Karpas-422 (cell line): ENCODE measurements at regions not wholly inside any gene's neighbourhood (a gene's known extent, or its start where the extent isn't known, plus 50 kb on each side); places are given as distances from the start of the nearest gene placed in this dataset.

ENCODE experiments used
- DNase-seq: peaks from one replicate; pipeline ENCODE4 v3.0.0-alpha.2; 2015
- H2AFZ ChIP-seq: fragments of 200-600 bp; sonication (generic); 2 replicates; pipeline ENCODE4 v1.6.1; 2014; ENCODE audit warnings: antibody characterized with exemption, low read length, mixed read lengths
- H3K27ac ChIP-seq: fragments of 200-600 bp; sonication (generic); 2 replicates; pipeline ENCODE4 v1.5.1; 2014; ENCODE audit warnings: mild to moderate bottlenecking, low read length, moderate library complexity
- H3K27me3 ChIP-seq: fragments of 200-600 bp; sonication (generic); 2 replicates; pipeline ENCODE4 v1.6.1; 2014; ENCODE audit warnings: low read length, mixed read lengths
- H3K36me3 ChIP-seq: fragments of 200-600 bp; sonication (generic); 2 replicates; pipeline ENCODE4 v1.6.1; 2014; ENCODE audit warnings: low read length, mixed read lengths; ENCODE audit not compliant: insufficient read depth
- H3K4me1 ChIP-seq: fragments of 200-600 bp; sonication (generic); 2 replicates; pipeline ENCODE4 v1.6.1; 2014; ENCODE audit warnings: mild to moderate bottlenecking, low read length, mixed read lengths
- H3K4me2 ChIP-seq: fragments of 200-600 bp; sonication (generic); 2 replicates; pipeline ENCODE4 v1.6.1; 2014; ENCODE audit warnings: low read length, low read depth, mild to moderate bottlenecking; ENCODE audit not compliant: poor library complexity, severe bottlenecking
- H3K4me3 ChIP-seq: fragments of 200-600 bp; sonication (generic); 2 replicates; pipeline ENCODE4 v1.5.1; 2014; ENCODE audit warnings: mild to moderate bottlenecking, antibody characterized with exemption, low read length, mixed read lengths
- H3K79me2 ChIP-seq: fragments of 200-600 bp; sonication (generic); 2 replicates; pipeline ENCODE4 v1.6.1; 2014; ENCODE audit warnings: mild to moderate bottlenecking, low read length, mixed read lengths
- H3K9ac ChIP-seq: fragments of 200-600 bp; sonication (generic); 2 replicates; pipeline ENCODE4 v1.6.0; 2014; ENCODE audit warnings: low read length
- H3K9me2 ChIP-seq: fragments of 200-600 bp; sonication (generic), shearing (Covaris generic); replicated peaks from 2 replicates; pipeline ENCODE4 v1.6.0; 2014; ENCODE audit warnings: mild to moderate bottlenecking, low read length, moderate library complexity; ENCODE audit not compliant: insufficient read depth
- H3K9me3 ChIP-seq: fragments of 300-700, 200-600 bp; sonication (generic); 2 replicates; pipeline ENCODE4 v1.6.1; 2014; ENCODE audit warnings: low read length, mixed read lengths
- H4K20me1 ChIP-seq: fragments of 200-600 bp; sonication (generic); 2 replicates; pipeline ENCODE4 v1.6.1; 2014; ENCODE audit warnings: mild to moderate bottlenecking, antibody characterized with exemption, low read length, low read depth; ENCODE audit not compliant: insufficient read depth

DNA sequence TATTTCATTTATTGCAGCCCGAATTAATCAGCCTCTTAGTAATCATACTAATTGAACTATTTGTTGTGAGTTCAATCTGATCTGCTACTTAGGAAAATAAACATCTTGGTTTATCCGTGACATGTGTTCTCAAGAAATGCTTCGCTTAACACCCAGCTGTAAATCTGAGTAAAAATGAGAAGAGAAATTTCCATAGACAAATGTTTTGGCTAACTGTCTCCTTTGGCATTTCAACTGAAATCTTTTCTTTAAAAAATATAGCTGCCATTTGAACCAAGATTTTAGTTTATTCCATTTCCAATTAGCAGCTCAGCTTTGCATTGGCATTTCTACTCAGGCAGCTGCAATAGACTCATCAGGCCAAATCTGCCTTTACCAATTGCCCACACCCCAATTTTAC, 180.5 kb upstream of the PTER start:
- Histone ChIP-seq H3K27ac (no peak overlapping the region), H3K9me3 (no peaks in the 10 kb centered on the region; the same call in 1 of the 2 replicates), H3K4me3 (no peak overlapping the region), H3K36me3 (no peaks in the 10 kb centered on the region), H3K4me2 (no peak overlapping the region), H3K27me3 (no peaks in the 10 kb centered on the region), H3K9me2 (no peaks in the 10 kb centered on the region), H3K4me1 (no peaks in the 10 kb centered on the region), H3K9ac (no peak overlapping the region), H4K20me1 (no peaks in the 10 kb centered on the region), H3K79me2 (no peaks in the 10 kb centered on the region), H2AFZ (no peak overlapping the region)
- DNase-seq = no peak

DNA sequence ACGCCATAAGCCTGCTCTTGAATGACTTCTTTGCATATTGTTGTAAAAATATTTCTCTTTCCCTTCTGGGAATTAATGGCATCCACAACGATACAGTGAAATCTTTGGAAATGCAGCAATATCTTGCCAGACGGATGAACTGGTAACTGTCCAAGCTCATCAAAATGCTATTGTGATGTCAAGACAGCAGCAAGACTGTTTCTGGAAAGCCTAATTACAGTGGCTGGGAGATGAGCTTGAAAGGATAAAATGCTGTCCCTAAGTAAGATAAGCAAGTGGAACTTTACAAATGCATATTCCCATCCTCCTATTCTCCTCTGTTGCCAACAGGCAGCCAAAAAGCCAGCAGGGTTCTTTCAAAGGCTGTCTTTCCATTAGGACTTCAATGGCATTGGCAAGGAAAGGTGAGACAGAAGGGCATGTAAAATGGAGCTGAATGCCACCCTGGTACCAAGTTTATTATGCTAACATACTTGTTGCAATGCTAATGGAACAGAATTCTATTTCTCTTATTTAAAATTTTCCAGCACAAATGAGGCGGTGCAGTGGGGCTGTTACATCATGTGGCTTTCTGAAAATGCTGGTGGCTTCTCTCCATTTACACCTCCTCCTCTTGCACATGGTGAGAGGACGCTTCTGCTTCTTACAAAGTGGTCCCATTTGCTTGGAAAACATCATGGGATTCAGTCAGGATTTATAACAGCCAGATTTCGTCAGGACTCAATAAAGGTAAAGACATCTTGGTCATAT, 178.3 kb upstream of the PTER start:
- H3K9me3 ChIP-seq = no peaks in the 10 kb centered on the region; the same call in 1 of the 2 replicates
- no peak overlapping the region for H3K4me2 ChIP-seq
- H3K9ac ChIP-seq = no peak overlapping the region
- no peaks in the 10 kb centered on the region for H3K9me2 ChIP-seq
- no peaks in the 10 kb centered on the region for H4K20me1 ChIP-seq
- DNase-seq = no peak
- no peaks in the 10 kb centered on the region for H3K79me2 ChIP-seq
- H3K36me3 ChIP-seq = no peaks in the 10 kb centered on the region
- H3K27me3 ChIP-seq = no peaks in the 10 kb centered on the region
- no peak overlapping the region for H3K4me3 ChIP-seq
- H3K4me1 ChIP-seq = no peaks in the 10 kb centered on the region
- H2AFZ ChIP-seq = no peak overlapping the region
- H3K27ac ChIP-seq = no peak overlapping the region

GRCh38 chr10:16259726-16260125, 177.1 kb upstream of the PTER start:
- no peak overlapping the region for H2AFZ ChIP-seq
- H3K79me2 ChIP-seq = no peaks in the 10 kb centered on the region
- H4K20me1 ChIP-seq = no peaks in the 10 kb centered on the region
- no peak overlapping the region for H3K27ac ChIP-seq
- no peaks in the 10 kb centered on the region for H3K27me3 ChIP-seq
- H3K4me1 ChIP-seq = no peaks in the 10 kb centered on the region
- no peak overlapping the region for H3K4me3 ChIP-seq
- no peaks in the 10 kb centered on the region for H3K9me2 ChIP-seq
- no peak overlapping the region for H3K4me2 ChIP-seq
- no peaks in the 10 kb centered on the region for H3K36me3 ChIP-seq
- no peak for DNase-seq
- no peak overlapping the region for H3K9ac ChIP-seq
- no peaks in the 10 kb centered on the region for H3K9me3 ChIP-seq

DNA sequence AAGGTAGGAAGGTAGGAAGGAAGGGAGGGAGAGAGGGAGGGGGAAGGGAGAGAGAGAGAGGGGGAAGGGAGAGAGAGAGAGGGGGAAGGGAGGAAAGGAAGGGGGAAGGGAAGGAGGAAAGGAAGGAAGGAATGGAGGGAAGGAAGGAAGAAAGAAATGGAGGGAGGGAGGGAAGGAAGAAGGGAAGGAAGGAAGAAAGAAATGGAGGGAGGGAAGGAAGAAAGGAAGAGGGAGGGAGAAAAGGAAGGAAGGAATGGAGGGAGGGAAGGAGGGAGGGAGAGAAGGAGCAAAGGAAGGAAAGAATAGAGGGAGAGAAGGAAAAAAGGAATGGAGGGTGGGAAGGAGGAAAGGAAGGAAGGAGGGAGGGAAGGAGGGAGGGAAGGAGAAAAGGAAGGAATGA, 176.4 kb upstream of the PTER start:
- no peaks in the 10 kb centered on the region for H3K4me1 ChIP-seq
- no peaks in the 10 kb centered on the region for H3K79me2 ChIP-seq
- H3K4me3 ChIP-seq = no peak overlapping the region
- no peak for DNase-seq
- H3K9me2 ChIP-seq = no peaks in the 10 kb centered on the region
- no peaks in the 10 kb centered on the region for H3K9me3 ChIP-seq
- no peak overlapping the region for H2AFZ ChIP-seq
- no peaks in the 10 kb centered on the region for H4K20me1 ChIP-seq
- no peak overlapping the region for H3K9ac ChIP-seq
- H3K4me2 ChIP-seq = no peak overlapping the region
- no peak overlapping the region for H3K27ac ChIP-seq
- H3K36me3 ChIP-seq = no peaks in the 10 kb centered on the region
- no peaks in the 10 kb centered on the region for H3K27me3 ChIP-seq

- Histone ChIP-seq H4K20me1 (no peaks in the 10 kb centered on the region), H3K36me3 (no peaks in the 10 kb centered on the region), H3K79me2 (no peaks in the 10 kb centered on the region), H3K9me3 (no peaks in the 10 kb centered on the region), H3K4me2 (no peak overlapping the region), H3K9me2 (0 out of 2 replicates have a peak, but pooled peaks cover 3% of the 10 kb centered on the region), H3K9ac (no peak overlapping the region), H3K4me3 (no peak overlapping the region), H3K27ac (no peak overlapping the region), H3K4me1 (no peaks in the 10 kb centered on the region), H2AFZ (no peak overlapping the region), H3K27me3 (no peaks in the 10 kb centered on the region; the same call in 1 of the 2 replicates)
- no peak for DNase-seq
Observed at GRCh38 chr10:16271571-16271970, 165.2 kb upstream of the PTER start.

- Histone ChIP-seq H4K20me1 (no peaks in the 10 kb centered on the region), H3K36me3 (no peaks in the 10 kb centered on the region), H3K27ac (no peak overlapping the region), H3K4me2 (no peak overlapping the region), H3K9ac (no peak overlapping the region), H2AFZ (no peak overlapping the region), H3K4me3 (no peak overlapping the region), H3K9me2 (peaks cover 8% of the 10 kb centered on the region; the same call in 1 of the 2 replicates), H3K27me3 (no peaks in the 10 kb centered on the region; the same call in 1 of the 2 replicates), H3K4me1 (no peaks in the 10 kb centered on the region), H3K79me2 (no peaks in the 10 kb centered on the region), H3K9me3 (no peaks in the 10 kb centered on the region)
- DNase-seq = no peak
Observed at GRCh38 chr10:16274911-16275310, 161.9 kb upstream of the PTER start.

GRCh38 chr10:16280595-16280994, 156.2 kb upstream of the PTER start:
- Histone ChIP-seq H2AFZ (no peak overlapping the region), H3K4me1 (no peaks in the 10 kb centered on the region), H3K79me2 (no peaks in the 10 kb centered on the region), H3K27ac (no peak overlapping the region), H3K9me3 (no peaks in the 10 kb centered on the region), H3K9me2 (peaks cover 8% of the 10 kb centered on the region; the same call in 1 of the 2 replicates), H3K9ac (no peak overlapping the region), H3K4me2 (no peak overlapping the region), H3K4me3 (no peak overlapping the region), H3K36me3 (no peaks in the 10 kb centered on the region), H3K27me3 (no peaks in the 10 kb centered on the region; the same call in 1 of the 2 replicates), H4K20me1 (no peaks in the 10 kb centered on the region)
- no peak for DNase-seq

DNA sequence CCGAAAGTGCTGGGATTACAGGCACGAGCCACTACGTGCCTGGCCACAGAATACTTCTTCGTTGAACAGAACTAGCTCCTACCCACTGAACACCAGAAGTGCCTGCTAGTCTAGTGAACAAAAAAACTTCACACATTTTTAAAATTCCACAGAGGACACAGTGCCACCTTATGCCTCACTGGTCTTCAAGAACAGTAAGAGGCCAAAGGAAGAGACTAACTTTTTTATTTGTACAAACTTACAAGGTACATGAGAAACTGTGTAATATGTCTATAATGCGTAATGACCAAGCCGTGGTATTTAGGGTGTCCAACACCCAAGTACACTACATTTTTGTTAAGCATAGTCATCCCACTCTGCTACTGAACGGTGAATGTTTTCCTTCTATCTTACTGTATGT, 144.4 kb upstream of the PTER start:
- Histone ChIP-seq H2AFZ (no peak overlapping the region), H3K4me1 (no peaks in the 10 kb centered on the region), H3K27ac (no peak overlapping the region), H3K4me3 (no peak overlapping the region), H3K9me2 (no peaks in the 10 kb centered on the region), H3K36me3 (no peaks in the 10 kb centered on the region), H4K20me1 (no peaks in the 10 kb centered on the region), H3K9me3 (no peaks in the 10 kb centered on the region), H3K4me2 (no peak overlapping the region), H3K27me3 (no peaks in the 10 kb centered on the region), H3K9ac (no peak overlapping the region), H3K79me2 (no peaks in the 10 kb centered on the region)
- DNase-seq = no peak
